Heart left ventricle (tissue), 13 donors: ENCODE measurements at regions not wholly inside any gene's neighbourhood (a gene's known extent, or its start where the extent isn't known, plus 50 kb on each side); places are given as distances from the start of the nearest gene placed in this dataset.

ENCODE experiments used
- POLR2A ChIP-seq, 2 donors: fragments of 450-650 bp; IDR thresholded peaks; one replicate each; pipeline ENCODE4 v1.6.1; 2017; ENCODE audit warnings: antibody characterized with exemption in 2 of 2, mild to moderate bottlenecking in 2 of 2, moderate library complexity in 2 of 2
- TF ChIP-seq, protein P1 (sequence below), 12 donors: fragments of 200-600 bp; sonication (generic) in 4 of 12; IDR thresholded peaks; one replicate each; pipeline versions ENCODE4 v1.5.0 to v1.8.0; 2018 to 2022; ENCODE audit warnings: antibody characterized with exemption in 12 of 12, mild to moderate bottlenecking in 5 of 12
- donor health status: ischemic (EF 13 %, LVEDD 7.1; RV severe dilation, severe dysfunction).
- donor health status: DM: no; HTN: yes; CAD: no.
- donor health status: DM: no; HTN: no; CAD: no.
- donor health status: ischemic (EF 25% LVEDD 6.9; RV normal size, moderate dysfunction).
- donor health status: ischemic (EF 25% LVEDD 5.7; RV mildly dilated, moderate dysfunction).
- donor health status: ischemic (EF 35%, LVEDD 5.7; RV mildly dilated, moderate dysfunction).
- donor health status: nonischemic (EF 11% LVEDD 7.7; RV severe dilation, severe dysfunction).
- donor health status: DM: yes; HTN: yes; CAD: no.
- donor health status: PGD.
- donor health status: ischemic (EF 29% LVEDD 5.4; RV normal size, mild dysfunction).
- donor health status: nonischemic (EF 23%, LVEDD 6.1; RV moderate dilation, normal function).

DNA sequence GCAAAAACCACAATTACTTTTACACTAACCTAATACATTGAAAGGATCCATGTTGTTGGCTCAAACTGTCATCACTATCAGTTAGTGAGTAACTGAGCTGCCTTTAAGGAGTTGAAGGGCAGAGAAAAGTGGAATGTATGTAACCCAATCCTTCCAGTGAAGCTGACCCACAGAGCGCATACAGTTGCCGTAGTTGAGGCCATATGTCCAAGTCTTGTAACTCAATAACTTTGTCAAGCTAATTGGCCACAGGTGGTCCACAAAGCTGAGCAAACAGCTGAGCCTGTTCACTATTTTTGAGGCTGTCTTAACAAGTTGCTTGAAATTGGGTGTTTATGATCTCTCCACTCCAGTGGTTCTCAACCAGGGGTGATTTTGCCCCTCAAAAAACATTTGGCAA lies 169.0 kb upstream of the SLC24A5 start:
- TF ChIP-seq, protein P1, sequence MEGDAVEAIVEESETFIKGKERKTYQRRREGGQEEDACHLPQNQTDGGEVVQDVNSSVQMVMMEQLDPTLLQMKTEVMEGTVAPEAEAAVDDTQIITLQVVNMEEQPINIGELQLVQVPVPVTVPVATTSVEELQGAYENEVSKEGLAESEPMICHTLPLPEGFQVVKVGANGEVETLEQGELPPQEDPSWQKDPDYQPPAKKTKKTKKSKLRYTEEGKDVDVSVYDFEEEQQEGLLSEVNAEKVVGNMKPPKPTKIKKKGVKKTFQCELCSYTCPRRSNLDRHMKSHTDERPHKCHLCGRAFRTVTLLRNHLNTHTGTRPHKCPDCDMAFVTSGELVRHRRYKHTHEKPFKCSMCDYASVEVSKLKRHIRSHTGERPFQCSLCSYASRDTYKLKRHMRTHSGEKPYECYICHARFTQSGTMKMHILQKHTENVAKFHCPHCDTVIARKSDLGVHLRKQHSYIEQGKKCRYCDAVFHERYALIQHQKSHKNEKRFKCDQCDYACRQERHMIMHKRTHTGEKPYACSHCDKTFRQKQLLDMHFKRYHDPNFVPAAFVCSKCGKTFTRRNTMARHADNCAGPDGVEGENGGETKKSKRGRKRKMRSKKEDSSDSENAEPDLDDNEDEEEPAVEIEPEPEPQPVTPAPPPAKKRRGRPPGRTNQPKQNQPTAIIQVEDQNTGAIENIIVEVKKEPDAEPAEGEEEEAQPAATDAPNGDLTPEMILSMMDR (IDR thresholded peaks at IDR 0.05) = no peak
- TF ChIP-seq POLR2A (IDR thresholded peaks at IDR 0.05) = no peak
